HG03342 (cell line): ENCODE measurements at regions not wholly inside any gene's neighbourhood (a gene's known extent, or its start where the extent isn't known, plus 50 kb on each side); places are given as distances from the start of the nearest gene placed in this dataset.
"Not testable (repeated sequence)": the region's sequence is repeated elsewhere in the genome, so short reads cannot be mapped to it uniquely, and the experiment has no call there.

ENCODE experiments used
- ATAC-seq: cut with Tn5 transposase; IDR thresholded peaks from one replicate; pipeline ENCODE4 v1.9.1; 2021; ENCODE audit warnings: mild to moderate bottlenecking, moderate library complexity; ENCODE audit not compliant: unreplicated experiment

DNA sequence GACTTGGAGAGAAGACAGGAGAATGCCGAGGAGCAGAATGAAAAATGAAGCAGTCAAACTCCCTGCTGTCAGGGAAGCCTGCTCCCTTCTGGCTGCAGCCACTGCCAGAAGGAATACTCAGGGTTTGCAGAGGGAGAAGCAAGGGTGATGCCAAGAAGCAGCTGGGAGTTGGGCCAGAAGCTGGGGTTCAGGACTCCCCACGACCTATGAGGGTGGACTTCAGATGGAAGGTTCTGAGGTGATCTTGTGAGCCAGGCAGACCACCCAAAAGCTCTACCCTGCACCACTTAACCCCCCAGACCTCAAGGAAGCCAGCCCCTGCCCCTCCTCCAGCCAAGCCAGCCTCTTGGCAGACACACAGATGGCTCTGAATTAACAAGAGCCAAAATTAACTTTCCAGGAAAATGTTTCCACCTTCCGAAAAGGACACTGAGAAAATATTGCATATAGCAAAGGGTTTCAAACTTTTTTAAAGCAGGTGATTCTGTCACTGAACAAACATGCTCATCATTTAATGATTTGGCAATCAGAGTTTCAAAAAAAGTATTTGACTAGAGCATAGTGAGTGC is 126.0 kb upstream of the ERCC4 start:
- ATAC-seq, result no peak

DNA sequence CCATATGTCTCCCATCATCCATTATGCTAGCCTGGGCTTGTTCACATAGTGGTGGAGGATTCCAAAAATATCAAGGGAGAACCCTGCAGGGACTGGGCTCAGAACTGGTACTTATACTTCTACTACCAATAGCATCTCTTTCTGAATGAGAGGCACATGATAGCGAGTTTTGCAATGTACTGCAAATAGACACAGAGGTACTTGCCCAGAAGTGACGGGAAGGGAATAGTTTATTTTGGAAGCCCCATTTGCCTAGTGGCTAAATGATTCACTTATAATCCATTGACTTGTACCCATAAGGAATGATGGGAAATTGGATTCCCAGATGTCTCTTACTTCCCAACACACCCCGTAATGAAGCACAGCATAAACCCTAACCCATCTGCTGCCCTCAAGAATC is 124.8 kb upstream of the ERCC4 start:
- no peak for ATAC-seq

DNA sequence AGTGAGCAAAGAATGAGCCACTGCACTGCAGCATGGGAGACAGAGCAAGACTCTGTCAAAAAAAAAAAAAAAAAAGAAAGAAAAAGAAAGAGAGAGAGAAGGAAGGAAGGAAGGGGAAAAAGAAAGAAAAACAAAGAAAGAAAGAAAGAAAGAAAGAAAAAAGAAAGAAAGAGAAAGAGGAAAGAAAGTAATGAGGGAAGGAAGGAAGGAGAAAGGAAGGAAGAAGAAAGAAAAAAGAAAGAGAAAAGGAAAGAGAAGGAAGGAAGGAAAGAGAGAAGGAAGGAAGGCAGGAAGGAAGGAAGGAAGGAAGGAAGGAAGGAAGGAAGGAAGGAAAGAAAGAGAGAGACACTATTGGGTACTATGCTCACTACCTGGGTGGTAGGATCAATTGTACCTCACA is 122.2 kb upstream of the ERCC4 start:
- ATAC-seq, result no peak

DNA sequence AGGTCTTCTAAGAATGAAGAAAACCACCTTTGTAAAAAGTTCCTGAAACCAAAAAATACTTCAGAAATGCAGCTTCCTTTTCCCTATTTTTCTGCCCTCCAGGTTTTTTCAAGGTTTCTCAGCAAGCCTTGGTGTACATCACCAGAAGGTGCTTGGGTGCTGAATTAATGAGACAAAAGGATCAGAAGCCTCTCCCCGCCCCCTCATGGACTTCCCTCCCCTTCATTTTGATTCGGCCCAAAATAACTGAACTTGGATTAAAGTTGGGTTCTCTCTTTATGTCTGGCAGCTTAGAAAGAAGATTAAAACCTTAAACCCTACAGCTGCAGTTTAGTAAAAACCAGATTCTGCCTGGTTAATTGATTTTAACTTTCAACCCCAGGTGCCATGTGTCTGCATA is 121.7 kb upstream of the ERCC4 start:
- no peak for ATAC-seq

DNA sequence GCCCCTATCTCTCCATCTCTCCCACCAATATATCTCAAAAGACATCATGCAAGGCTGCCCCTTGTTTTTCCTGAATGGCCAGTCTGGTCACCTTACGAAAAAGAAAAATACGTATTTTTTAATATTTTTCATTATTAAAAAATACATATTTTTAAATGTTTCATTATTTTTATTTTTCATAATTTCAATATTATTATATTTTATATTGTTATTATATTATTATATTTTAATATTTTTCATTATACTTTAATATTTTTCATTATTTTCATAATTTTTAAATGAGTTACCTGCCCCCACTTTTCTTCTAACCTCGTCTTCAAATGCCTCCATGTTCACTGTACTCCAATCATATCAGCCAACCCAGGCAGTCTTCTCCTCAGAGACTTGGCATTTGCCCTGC is 116.0 kb upstream of the ERCC4 start:
- no peak for ATAC-seq

DNA sequence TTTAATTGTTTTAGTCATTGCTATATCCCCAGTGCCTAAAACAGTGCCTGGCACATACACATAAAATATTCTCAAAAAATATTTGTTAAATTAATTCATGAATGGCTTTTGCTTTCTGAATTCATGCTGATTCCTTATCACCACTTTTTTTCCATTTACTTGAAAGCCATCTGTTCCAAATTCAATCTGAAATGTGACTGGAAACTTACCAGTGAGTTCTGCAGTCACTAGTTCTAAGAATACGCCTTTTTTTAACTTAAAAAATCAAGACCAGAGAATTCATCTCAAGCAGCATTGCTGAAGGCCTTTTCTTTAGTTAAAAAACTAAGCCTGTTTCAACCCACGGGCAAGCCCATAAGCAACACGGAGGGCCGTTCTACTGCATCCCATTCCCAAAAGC is 114.0 kb upstream of the ERCC4 start:
- no peak for ATAC-seq

DNA sequence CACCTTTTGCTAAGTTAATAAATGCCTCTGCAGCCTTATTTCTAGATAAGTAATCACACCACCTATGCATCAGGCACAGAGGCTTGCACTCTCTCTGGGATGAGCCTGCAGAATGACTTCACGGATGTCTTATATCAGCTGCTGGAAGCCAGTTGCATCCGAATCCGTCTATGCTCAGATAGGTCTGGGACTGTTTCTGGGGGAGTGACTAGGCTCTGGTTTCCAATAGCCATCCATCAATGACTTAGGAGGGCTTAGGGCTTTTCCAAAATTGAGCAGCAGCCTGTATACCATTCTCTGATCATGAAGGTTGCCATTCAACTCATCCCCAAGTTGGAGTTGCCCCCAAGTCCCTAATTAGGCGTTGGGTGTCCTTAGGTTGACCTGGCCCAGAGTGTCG is 113.3 kb upstream of the ERCC4 start:
- ATAC-seq, result no peak

DNA sequence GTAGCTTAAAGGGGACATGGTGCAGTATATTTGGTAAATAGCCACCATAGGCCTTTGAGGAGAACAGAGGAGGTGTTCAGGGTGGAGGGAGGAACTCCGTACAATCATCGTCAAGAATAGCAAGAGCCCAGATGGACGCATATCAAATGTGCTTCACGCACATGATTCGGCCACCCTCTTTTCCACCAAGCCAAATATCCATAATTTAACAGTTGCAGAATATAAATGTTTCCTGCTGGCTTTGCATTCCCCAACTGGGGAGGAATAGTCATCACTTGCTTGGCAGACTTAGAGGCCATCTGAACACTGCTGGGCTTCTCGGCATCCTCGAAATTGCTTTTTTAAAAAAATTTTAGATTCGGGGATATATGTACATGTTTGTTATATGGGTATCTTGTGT is 111.9 kb upstream of the ERCC4 start:
- no peak for ATAC-seq

DNA sequence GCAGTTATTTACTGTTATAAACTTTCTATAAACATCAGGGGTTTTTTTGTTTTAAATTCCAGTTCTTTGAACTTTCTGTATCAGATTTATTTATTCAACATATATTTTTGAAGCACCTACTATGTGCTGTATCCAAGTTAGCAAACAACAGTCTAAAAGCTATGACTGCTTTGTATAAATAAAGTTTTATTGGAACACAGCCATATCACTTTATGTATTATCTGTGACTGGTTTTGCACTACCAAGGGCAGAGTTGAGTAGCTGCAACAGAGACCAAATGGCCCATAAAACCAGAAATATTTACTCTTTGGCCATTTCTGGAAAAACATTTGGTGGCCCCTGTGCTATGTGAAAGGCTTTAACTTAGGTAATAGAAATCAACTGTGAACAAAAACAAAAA is 110.2 kb upstream of the ERCC4 start:
- ATAC-seq, result no peak

DNA sequence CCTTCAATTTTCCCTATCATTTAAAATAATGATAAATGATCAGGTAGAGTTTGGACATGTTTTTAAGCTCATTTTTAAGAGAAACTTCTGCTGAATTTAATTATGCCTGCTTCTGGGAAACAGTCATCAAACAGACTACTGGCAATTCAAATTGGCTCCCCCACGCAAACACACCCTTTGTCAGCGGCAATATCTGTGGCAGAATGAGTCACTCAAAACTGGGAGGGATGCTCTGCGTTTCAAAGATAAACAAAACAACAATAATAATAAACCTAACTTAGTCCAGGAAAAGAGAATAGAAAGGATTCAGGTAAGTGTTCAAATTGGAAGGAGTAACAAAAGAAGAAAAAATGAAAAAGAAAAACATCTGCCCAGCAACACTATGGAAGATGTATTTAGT is 108.1 kb upstream of the ERCC4 start:
- ATAC-seq, result no peak

DNA sequence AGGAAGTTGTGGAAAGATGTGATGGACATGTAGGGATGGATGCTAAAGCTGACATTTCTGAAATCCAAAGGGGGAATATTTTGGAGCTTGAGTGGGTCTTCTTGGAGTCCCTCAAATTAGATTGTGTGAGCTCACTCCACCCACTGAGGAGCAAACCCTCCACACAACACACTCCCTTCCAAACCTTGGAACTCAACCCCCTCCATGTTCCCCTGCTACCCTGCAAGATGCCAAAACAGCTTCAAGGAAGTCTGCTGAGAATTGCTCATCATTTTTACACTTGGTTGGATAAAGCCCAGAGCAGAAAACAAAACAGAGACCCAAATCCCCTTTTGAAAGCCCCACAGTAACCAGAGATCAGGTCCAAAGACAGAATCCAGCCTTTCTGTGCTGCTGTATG is 103.3 kb upstream of the ERCC4 start:
- ATAC-seq, result no peak

DNA sequence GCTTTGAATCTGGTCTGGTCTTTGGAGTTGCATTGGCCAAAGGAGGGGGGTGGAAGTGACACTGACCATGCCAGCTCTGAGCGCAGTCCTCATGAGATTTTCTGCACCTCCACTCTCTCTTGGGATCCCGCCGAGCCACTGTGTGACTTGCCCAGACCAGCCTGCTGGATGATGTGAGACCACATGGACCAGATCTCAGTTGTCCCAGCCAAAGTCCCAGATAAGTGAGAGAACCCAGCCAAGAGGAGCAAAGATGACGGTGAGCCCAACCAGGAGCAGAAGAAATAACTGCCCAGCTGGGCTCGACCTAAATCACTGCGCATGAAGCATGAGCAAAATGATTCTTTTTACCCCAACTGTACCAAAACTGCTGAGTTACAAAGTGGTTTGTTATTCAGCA is 96.5 kb upstream of the ERCC4 start:
- ATAC-seq, result no peak

DNA sequence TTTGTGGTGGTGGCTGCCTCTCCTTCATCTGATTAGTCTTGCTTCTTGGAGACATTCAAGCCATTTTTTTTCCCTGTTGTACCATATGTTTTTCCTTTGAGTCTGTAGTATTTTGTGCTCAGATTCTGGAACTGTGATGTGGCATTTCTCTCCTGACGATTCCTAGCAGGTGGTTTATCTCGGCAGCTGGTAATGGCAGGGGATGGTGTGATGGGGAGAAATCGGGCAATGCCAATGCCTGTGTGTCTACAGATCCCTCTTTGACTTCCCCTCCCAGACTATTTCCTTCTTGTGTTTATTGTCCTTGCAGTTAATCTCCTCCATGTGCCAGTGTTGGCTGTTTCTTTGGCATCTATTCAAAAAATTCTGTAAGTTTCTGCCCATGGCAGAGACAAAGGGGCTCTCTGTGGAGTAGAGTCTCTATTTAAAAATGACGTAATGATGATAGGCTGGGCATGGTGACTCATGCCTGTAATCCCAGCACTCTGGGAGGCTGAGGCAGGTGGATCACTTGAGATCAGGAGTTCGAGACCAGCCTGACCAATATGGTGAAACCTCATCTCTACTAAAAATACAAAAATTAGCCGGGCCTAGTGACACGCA is 90.2 kb upstream of the ERCC4 start:
- no peak for ATAC-seq

DNA sequence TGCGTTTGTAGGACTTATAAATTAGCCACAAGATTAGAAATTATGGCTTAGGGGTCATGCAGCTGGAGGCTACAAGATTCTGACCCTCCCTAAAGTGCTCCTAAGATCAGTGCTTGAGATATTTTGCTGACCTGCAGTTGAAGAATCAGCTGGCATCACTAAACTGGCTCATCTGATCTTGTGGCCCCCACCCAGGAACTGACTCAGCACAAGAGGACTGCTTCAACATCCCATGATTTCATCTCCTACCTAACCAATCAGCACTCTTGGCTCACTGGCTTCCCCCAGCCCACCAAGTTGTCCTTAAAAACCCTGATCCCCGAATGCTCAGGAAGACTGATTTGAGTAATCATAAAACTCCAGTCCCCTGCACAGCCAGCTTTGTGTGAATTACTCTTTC is 86.4 kb upstream of the ERCC4 start:
- ATAC-seq, result no peak

DNA sequence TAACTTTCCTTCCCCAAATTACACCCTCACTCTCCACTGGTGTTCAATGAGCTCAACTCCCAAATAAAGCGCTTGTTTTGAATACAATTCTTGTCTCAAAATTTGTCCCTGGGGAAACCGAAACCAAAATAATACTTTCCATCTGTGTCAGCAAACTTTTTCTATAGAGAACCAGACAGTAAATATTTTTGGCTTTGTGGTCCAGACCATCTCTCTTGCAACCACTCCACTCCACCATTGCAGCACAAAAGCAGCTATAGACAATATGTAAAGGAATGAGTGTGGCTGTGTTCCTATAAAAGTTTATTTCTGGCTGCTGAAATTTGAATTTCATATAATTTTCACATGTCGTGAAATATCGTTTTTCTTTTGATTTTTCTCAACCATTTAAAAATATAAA is 84.6 kb upstream of the ERCC4 start:
- no peak for ATAC-seq

DNA sequence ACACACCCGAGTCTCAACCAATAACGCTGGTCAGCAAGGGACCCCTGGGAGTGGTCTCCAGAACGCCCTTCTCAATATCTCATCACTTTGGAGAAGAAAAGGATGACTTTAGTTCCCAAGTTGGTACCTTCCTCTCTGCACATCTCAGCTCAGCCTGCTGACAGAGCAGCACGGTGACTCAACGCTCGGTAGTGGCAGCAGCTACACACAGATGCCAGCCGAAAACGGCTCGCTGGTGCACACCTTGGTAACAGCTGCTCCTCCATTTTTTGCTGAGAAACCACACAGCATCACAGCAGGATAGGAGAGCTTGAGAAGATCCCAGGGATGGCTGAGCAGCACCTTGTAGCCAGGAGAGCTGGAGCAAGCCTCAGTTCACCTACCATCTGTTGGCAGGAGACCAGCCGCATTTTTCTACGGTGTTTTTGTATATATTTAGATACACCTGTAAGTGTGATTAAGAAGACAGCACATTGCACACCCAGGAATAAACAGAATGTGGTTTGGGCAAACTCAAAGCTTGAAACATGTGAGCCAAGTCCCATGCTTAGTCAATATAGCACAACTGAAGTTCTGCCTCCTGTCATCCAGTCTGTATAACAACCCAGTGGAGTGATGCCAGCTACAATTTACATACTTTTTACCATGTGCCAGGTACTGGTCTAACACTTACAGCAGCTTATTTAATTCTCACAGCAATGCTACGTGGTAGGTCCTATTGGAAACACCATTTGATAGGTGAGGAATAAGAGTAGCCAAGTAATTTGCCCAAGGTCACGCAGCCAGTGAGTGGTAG is 83.8 kb upstream of the ERCC4 start:
- ATAC-seq, result no peak

DNA sequence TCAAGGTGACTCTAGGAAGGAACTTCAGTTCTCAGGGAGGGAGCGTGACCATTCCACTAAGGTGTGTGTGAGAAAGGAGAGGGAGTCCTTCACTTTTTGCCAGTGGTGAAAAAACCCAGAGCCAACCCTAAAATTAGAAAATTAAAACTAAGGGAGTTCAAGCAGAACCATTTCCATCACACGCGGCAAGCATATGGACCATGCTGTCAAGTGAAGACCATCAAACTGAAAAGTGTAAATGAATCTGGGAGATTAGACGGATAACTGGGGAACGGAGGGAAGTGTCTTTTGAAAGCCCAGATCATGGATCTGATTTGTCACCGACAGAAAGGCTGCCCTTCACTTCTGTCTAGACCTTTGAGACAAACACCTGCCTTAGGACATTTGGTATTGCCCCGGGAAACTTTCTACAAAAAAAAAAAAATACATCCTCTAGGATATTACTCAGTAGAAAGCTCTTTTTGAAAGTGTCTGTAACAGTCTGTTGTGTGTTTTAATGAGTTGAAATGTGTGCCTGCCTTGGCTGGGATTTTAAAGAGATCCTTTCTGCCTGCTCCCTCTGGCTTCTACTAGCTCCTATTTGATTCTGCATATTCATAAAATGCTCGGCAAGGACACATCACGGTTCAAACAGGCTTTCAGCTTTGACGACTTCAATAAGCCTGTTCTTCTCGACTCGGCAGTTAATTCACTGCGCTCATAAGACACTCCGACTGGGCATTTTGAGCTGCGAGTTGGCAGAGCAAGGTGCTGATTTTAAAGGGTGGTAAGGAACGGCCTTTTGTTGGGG is 81.4 kb upstream of the ERCC4 start:
- ATAC-seq, result no peak

DNA sequence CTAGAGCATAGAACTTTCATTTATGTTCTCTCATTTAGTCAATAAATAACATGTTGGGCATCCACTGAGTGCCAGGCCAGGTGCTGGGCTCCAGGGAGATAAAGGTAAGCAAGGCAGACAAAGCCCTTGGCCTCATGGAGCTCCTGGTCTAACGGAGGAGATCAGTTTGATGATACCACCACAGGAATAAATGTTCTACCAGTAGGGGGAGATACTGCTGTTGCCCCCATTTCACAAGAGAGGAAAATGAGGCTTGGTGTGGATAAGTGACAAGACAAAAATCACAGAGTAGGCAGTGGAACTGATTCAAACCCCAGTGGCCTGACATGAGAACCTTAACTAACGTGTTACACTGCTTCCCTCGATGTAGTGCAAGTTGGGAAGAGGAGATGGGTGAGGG is 80.4 kb upstream of the ERCC4 start:
- ATAC-seq, result no peak

DNA sequence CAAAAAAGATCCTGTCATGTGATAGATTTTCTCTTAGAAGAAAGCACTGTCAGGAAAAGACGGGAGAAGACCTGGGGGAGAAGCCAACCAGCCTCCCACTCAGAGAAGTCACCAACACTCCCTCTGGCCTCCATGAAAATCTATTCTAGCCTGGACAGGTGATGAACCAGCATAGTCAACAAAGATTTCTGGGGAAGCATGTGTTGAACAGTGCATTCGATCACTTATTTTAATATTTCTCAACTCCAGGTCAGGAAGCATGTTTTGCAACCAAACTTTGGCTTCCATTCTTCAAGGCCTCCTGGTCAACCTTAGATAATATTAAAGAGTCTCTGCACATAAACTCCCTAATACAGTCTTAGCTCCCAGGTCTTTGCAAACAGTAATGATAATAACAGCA is 74.7 kb upstream of the ERCC4 start:
- no peak for ATAC-seq

DNA sequence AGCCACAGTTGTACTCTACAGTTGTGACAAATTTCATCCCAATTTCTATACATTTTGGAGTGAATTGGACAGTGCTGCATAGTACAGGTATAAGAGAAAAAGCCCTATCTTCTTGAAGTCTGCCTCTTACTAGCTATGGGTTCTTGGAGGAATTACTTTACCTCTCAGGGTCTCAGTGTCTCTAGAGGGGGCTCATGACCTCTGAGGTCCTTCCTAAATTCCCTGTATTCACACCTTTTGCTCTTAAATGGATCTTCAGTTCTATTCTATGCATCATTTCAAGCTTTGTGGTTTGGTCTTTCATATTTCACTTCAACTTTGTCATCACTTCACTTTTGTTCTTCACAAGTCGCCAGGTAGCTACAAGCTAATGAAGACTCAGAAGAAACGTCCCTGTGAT is 71.2 kb upstream of the ERCC4 start:
- no peak for ATAC-seq

DNA sequence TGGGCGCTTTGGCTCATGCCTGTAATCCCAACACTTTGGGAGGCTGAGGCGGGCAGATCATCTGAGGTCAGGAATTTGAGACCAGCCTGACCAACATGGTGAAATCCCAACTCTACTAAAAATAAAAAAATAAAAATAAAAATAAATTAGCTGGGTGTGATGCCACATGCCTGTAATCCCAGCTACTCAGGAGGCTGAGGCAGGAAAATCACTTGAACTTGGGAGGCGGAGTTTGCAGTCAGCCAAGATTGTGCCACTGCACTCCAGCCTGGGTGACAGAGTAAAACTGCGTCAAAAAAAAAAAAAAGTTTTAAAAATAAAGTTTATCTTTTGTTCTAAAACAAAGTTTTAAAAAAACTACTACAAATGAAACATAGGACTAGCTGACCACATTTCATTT is 69.8 kb upstream of the ERCC4 start:
- not testable (repeated sequence) for ATAC-seq

DNA sequence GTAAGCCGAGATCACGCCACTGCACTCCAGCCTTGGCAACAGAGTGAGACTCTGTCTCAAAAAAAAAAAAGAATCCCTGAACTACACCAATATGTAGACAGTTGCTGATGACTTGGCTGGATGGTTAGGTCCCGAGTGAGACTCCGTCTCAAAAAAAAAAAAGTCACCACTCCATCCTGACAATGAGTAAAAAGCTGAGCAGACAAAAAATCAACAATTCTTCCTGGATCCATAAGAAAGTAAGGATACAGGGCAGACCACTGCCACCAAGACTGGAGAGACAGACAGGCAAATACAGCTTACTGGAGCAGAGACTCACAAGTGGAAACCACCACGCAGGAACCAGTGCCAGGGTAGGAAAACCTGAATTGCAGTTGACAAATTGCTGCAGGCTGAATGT is 67.1 kb upstream of the ERCC4 start:
- ATAC-seq, result no peak
